Activated B cell treated with CpG ODN at 0.5 μM for 24 hours (primary cell): ENCODE measurements at regions not wholly inside any gene's neighbourhood (a gene's known extent, or its start where the extent isn't known, plus 50 kb on each side); places are given as distances from the start of the nearest gene placed in this dataset.

ENCODE experiments used
- ATAC-seq: fragments of 200-7000 bp; cut with Tn5 transposase; one replicate; pipeline ENCODE4 v1.10.0; 2021; ENCODE audit warnings: low read depth, mild to moderate bottlenecking, moderate library complexity
- CTCF ChIA-PET: fragments of 350-600 bp; sonication (Branson Sonifier 250); formaldehyde crosslinking; loops from one replicate; lab custom pipeline; 2021; ENCODE audit warnings: antibody characterized with exemption; lab: Charles Lee
- POLR2A ChIA-PET: fragments of 350-600 bp; sonication (Branson Sonifier 250); formaldehyde crosslinking; loops from one replicate; lab custom pipeline; 2021; ENCODE audit warnings: antibody characterized with exemption; lab: Charles Lee
- DNase-seq: peaks from one replicate; pipeline ENCODE4 v3.0.0; 2022
- H3K27ac Mint-ChIP-seq: one replicate; pipeline ENCODE4 v1.8.0; 2020; ENCODE audit warnings: mixed read lengths
- H3K27me3 Mint-ChIP-seq: one replicate; pipeline ENCODE4 v1.8.0; 2021; ENCODE audit warnings: mixed read lengths
- H3K36me3 Mint-ChIP-seq: one replicate; pipeline ENCODE4 v1.8.0; 2021; ENCODE audit warnings: low read depth, mixed read lengths
- H3K4me1 Mint-ChIP-seq: one replicate; pipeline ENCODE4 v1.8.0; 2021; ENCODE audit warnings: mixed read lengths
- H3K4me3 Mint-ChIP-seq: one replicate; pipeline ENCODE4 v1.8.0; 2020; ENCODE audit warnings: mild to moderate bottlenecking, mixed read lengths
- H3K9me3 Mint-ChIP-seq: one replicate; pipeline ENCODE4 v1.8.0; 2020; ENCODE audit warnings: mixed read lengths
- CTCF ChIP-seq: fragments of 200-600 bp; IDR thresholded peaks from one replicate; pipeline ENCODE4 v1.8.0; 2022; ENCODE audit warnings: antibody characterized with exemption, mild to moderate bottlenecking
- intact Hi-C: fragments of 100-400 bp; cut with micrococcal nuclease; formaldehyde crosslinking; loops from one replicate; pipeline ENCODE4 v1.15.1; 2024

DNA sequence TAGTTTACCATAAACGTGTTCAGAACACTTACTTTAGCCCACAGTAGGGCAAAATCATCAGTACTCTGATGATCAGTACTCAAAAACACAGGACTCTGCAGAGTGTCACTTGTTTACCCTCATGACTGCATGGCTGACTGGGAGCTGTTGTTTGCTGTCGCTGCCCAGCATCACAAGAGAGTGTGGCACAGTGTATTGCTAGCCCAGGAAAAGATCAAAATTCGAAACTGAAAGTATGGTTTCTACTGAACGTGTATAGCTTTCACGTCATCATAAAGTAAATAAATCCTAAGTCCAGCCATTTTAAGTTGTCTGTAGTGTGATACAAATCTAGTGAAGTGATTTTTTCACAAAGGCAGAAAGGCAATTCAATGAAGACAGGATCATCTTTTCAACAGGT, 184.6 kb downstream of the RAMP3 start:
- Mint-ChIP-seq H3K4me1 (no peaks in the 10 kb centered on the region), H3K27ac (no peak overlapping the region), H3K27me3 (peaks cover 2% of the 10 kb centered on the region), H3K36me3 (no peaks in the 10 kb centered on the region), H3K4me3 (no peak overlapping the region), H3K9me3 (peaks cover 3% of the 10 kb centered on the region)
- ChIA-PET CTCF (no interaction called here), POLR2A (no interaction called here)
- no peak for ATAC-seq
- no peak for DNase-seq
- no peak for TF ChIP-seq CTCF
- intact Hi-C loops = no loop called here

DNA sequence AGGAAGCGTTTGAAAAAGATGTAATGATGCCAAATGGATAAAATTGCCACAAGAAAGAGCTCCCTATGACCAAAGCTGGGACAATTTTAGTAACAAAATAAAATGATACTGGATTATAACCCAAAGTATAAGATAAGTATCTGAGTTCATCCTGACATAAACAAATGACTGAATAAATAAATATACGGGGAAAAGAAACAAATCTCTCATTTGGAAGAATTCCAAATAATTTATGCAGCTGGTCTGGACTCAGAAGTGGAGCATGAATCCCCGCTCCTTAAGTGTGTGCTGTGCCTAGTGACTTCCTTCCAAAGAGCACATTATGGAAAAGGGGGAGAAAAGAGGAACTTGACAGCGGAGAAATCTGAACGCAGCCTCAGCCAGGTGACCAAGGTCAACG, 186.2 kb downstream of the RAMP3 start:
- Mint-ChIP-seq H3K9me3 (peaks cover 3% of the 10 kb centered on the region), H3K4me1 (no peaks in the 10 kb centered on the region), H3K4me3 (no peak overlapping the region), H3K27me3 (peaks cover 6% of the 10 kb centered on the region), H3K27ac (no peak overlapping the region), H3K36me3 (no peaks in the 10 kb centered on the region)
- intact Hi-C loops = no loop called here
- DNase-seq (no peak), ATAC-seq (no peak)
- TF ChIP-seq CTCF = no peak
- ChIA-PET POLR2A (no interaction called here), CTCF (no interaction called here)

DNA sequence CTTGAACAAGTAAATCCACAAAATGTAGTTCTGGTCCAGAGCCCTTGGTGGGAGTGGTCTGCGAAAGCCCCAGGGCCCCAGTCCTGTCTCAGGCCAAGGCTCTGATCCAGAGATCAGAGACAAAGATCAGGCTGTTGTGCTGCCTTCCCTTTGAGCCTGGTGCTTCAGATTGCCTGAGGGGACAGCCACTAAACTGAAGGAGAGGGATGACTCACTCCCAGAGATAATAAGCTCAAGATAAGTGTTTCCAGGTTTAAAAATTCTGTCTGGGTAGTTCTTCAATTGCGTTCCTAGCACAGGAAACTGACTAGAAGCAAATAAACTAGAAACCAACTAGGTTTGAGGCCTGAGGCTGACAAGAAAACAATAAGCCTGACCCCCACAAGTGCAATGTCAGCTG, 190.2 kb downstream of the RAMP3 start:
- Mint-ChIP-seq H3K27me3 (peaks cover 7% of the 10 kb centered on the region), H3K36me3 (no peaks in the 10 kb centered on the region), H3K4me3 (no peak overlapping the region), H3K27ac (no peak overlapping the region), H3K4me1 (no peaks in the 10 kb centered on the region), H3K9me3 (peaks cover 1% of the 10 kb centered on the region)
- ChIA-PET POLR2A (no interaction called here), CTCF (no interaction called here)
- ATAC-seq = no peak
- TF ChIP-seq CTCF = no peak
- intact Hi-C loops = no loop called here
- DNase-seq = no peak

GRCh38 chr7:45349090-45349489, 191.5 kb downstream of the RAMP3 start:
- Mint-ChIP-seq H3K4me3 (no peak overlapping the region), H3K4me1 (no peaks in the 10 kb centered on the region), H3K27ac (no peak overlapping the region), H3K27me3 (peaks cover 12% of the 10 kb centered on the region), H3K36me3 (no peaks in the 10 kb centered on the region), H3K9me3 (no peaks in the 10 kb centered on the region)
- ChIA-PET CTCF (no interaction called here), POLR2A (no interaction called here)
- no peak for ATAC-seq
- no peak for TF ChIP-seq CTCF
- intact Hi-C loops = no loop called here
- DNase-seq = no peak

DNA sequence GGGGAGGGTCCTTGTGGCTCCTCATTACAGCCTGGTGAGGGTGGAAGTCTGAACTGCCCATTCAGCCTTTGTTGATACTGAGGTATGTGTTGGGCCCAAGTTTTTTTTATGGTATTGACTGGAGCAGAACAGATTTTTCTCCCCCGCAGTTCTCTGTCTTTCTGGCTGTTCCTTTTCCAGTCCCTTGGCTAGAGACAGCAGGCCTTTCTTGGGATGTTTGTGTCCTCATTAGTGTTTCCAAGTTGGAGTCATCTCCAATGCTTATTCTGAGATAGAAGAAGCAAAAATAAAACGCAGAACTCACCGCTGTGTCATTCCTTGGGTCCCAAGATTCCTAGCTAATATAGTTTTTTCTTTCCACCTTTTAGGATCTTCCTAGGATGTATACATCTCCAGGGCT, 193.3 kb downstream of the RAMP3 start:
- H3K4me3 Mint-ChIP-seq = no peak overlapping the region
- H3K9me3 Mint-ChIP-seq = no peaks in the 10 kb centered on the region
- H3K27ac Mint-ChIP-seq = no peak overlapping the region
- peaks cover 16% of the 10 kb centered on the region for H3K27me3 Mint-ChIP-seq
- no peaks in the 10 kb centered on the region for H3K36me3 Mint-ChIP-seq
- intact Hi-C loops = no loop called here
- ATAC-seq (no peak), DNase-seq (no peak)
- no peaks in the 10 kb centered on the region for H3K4me1 Mint-ChIP-seq
- CTCF ChIA-PET = no interaction called here
- POLR2A ChIA-PET = no interaction called here
- TF ChIP-seq CTCF = no peak
